ENCODE measurements at regions not wholly inside any gene's neighbourhood (a gene's known extent, or its start where the extent isn't known, plus 50 kb on each side); places are given as distances from the start of the nearest gene placed in this dataset.
"Not testable (repeated sequence)": the region's sequence is repeated elsewhere in the genome, so short reads cannot be mapped to it uniquely, and the experiment has no call there.

- no peak for DNase-seq (ENCODE audit: low read depth)
Observed at GRCh38 chr21:38913893-38914527, 108.3 kb downstream of the ETS2 start.

- DNase-seq (ENCODE audit: low read depth): peak; percentile 79
Observed at GRCh38 chr21:38913120-38913892, 107.6 kb downstream of the ETS2 start.

GRCh38 chr21:38912789-38913119 is 107.0 kb downstream of the ETS2 start:
- DNase-seq (ENCODE audit: low read depth): no peak

- DNase-seq (ENCODE audit: low read depth): no peak
Observed at GRCh38 chr21:38912102-38912629, 106.4 kb downstream of the ETS2 start.

- peak; percentile 43 for DNase-seq (ENCODE audit: low read depth)
Observed at GRCh38 chr21:38911484-38912101, 105.9 kb downstream of the ETS2 start.

- DNase-seq (ENCODE audit: low read depth): peak; percentile 81
Observed at GRCh38 chr21:38910390-38911067, 104.8 kb downstream of the ETS2 start.

GRCh38 chr21:38909929-38910328 is 104.2 kb downstream of the ETS2 start:
- no peak for DNase-seq (ENCODE audit: low read depth)

- DNase-seq (ENCODE audit: low read depth): no peak
Observed at GRCh38 chr21:38909109-38909508, 103.4 kb downstream of the ETS2 start.

- no peak for DNase-seq (ENCODE audit: low read depth)
Observed at GRCh38 chr21:38908537-38908936, 102.8 kb downstream of the ETS2 start.

GRCh38 chr21:38905752-38906151 is 100.0 kb downstream of the ETS2 start:
- no peak for DNase-seq (ENCODE audit: low read depth)

GRCh38 chr21:38905328-38905727 is 99.6 kb downstream of the ETS2 start:
- no peak for DNase-seq (ENCODE audit: low read depth)

- no peak for DNase-seq (ENCODE audit: low read depth)
Observed at GRCh38 chr21:38903690-38904139, 98.0 kb downstream of the ETS2 start.

GRCh38 chr21:38902608-38903445 is 97.1 kb downstream of the ETS2 start:
- peak; percentile 68 for DNase-seq (ENCODE audit: low read depth)

- no peak for DNase-seq (ENCODE audit: low read depth)
Observed at GRCh38 chr21:38900499-38900898, 94.8 kb downstream of the ETS2 start.

- not testable (repeated sequence) for DNase-seq (ENCODE audit: low read depth)
Observed at GRCh38 chr21:38899985-38900384, 94.3 kb downstream of the ETS2 start.

GRCh38 chr21:38899277-38899947 is 93.7 kb downstream of the ETS2 start:
- DNase-seq (ENCODE audit: low read depth): no peak

- DNase-seq (ENCODE audit: low read depth): no peak
Observed at GRCh38 chr21:38898422-38899096, 92.8 kb downstream of the ETS2 start.

GRCh38 chr21:38897532-38898421 is 92.0 kb downstream of the ETS2 start:
- DNase-seq (ENCODE audit: low read depth): no peak

- DNase-seq (ENCODE audit: low read depth): no peak
Observed at GRCh38 chr21:38894899-38895298, 89.2 kb downstream of the ETS2 start.

Measured in renal cortical epithelial cell (primary cell).